GM10248 (cell line): ENCODE measurements at regions not wholly inside any gene's neighbourhood (a gene's known extent, or its start where the extent isn't known, plus 50 kb on each side); places are given as distances from the start of the nearest gene placed in this dataset.

Experiments
- CTCF ChIA-PET: fragments of 300-600 bp; sonication (Branson Sonifier 250); formaldehyde crosslinking; extraction: SDS; loops from one replicate; lab custom pipeline; 2021; ENCODE audit warnings: antibody characterized with exemption; lab: Yijun Ruan, JAX
- POLR2A ChIA-PET: fragments of 350-650 bp; sonication (Branson Sonifier 250); formaldehyde crosslinking; extraction: SDS; loops from one replicate; lab custom pipeline; 2020; ENCODE audit warnings: antibody characterized with exemption; lab: Yijun Ruan, JAX
- DNase-seq: peaks from one replicate; pipeline ENCODE4 v3.0.0; 2012; ENCODE audit errors: extremely low spot score
- TF ChIP-seq, protein P1 (sequence below): IDR thresholded peaks from 2 replicates; pipeline ENCODE4 v1.5.1; 2012; ENCODE audit warnings: mild to moderate bottlenecking, low read depth; ENCODE audit errors: extremely low read depth, missing control alignments, control extremely low read depth

DNA sequence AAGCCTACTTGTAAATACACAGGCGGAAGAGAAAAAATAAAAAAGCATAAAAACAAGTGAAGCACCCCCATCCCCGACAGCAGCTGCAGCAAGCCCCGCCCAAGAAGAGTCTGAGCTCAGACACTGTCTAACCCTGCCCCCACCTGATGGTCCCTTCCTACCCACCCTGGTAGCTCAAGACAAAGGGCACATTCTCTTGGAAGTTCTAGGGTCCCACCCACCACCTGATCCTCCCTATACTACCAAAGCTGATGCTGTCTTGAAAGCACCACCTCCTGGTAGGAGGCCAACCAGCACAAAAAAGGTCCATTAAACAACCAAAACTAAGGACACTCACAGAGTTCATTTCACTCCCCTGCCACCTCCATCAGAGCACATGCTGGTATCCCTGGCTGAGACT lies 308.2 kb downstream of the KLHL13 start:
- CTCF ChIA-PET, result no interaction called here
- no peak for DNase-seq
- TF ChIP-seq, protein P1, sequence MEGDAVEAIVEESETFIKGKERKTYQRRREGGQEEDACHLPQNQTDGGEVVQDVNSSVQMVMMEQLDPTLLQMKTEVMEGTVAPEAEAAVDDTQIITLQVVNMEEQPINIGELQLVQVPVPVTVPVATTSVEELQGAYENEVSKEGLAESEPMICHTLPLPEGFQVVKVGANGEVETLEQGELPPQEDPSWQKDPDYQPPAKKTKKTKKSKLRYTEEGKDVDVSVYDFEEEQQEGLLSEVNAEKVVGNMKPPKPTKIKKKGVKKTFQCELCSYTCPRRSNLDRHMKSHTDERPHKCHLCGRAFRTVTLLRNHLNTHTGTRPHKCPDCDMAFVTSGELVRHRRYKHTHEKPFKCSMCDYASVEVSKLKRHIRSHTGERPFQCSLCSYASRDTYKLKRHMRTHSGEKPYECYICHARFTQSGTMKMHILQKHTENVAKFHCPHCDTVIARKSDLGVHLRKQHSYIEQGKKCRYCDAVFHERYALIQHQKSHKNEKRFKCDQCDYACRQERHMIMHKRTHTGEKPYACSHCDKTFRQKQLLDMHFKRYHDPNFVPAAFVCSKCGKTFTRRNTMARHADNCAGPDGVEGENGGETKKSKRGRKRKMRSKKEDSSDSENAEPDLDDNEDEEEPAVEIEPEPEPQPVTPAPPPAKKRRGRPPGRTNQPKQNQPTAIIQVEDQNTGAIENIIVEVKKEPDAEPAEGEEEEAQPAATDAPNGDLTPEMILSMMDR, result no peak
- POLR2A ChIA-PET, result no interaction called here

DNA sequence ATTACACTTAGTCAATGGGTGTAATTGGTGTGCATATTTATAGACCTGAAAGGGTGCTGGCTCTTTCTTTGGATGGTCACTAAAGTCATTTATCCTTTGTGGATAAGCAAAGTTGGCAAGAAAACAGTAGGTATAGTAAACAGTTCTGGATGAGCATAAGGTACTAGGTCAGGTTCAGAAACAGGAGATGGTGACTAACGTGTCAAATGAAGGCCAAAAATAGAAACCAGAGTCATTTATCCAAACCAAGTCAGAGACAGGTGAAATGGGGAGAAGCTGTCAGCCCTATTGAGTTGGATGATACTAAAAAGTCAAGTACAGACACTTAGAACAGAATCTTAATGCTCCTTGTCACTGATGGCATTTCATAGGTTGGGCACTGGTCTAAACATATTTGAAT lies 313.1 kb downstream of the KLHL13 start:
- TF ChIP-seq, protein P1, result no peak
- ChIA-PET POLR2A (no interaction called here), CTCF (interaction anchor here (1.2 kb wide), 1 partner anchor 14 kb away, joined by 3 read pairs; no protein-coding TSS in a partner anchor)
- DNase-seq, result no peak

- TF ChIP-seq, protein P1, result no peak
- ChIA-PET POLR2A (no interaction called here), CTCF (interaction anchor here (1.0 kb wide), 1 partner anchor 12 kb away, joined by 3 read pairs; no protein-coding TSS in a partner anchor)
- DNase-seq, result no peak
These were observed 328.3 kb downstream of the KLHL13 start for GRCh38 chrX:117788339-117788738.

DNA sequence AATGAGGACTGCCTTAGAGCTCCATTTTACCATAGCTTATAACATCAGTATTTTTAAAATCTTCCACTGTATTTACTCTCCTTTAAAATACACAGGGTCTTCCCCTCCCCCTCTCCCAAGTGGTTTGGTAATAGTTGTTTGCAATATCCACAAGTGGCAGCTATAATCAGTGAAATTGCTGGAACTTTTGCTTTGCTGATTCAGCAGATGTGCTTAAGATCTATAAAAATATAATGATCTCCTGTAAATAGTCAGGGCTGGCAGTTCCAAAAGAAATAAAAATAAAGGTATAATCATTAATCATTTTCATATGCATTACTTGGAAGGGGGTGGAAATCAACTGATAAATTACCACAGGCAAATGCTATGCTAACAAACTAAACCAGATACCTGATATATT lies 345.2 kb downstream of the KLHL13 start:
- POLR2A ChIA-PET, result no interaction called here
- TF ChIP-seq, protein P1, result no peak
- DNase-seq, result no peak
- CTCF ChIA-PET, result no interaction called here

GRCh38 chrX:117768861-117769604 lies 347.6 kb downstream of the KLHL13 start:
- POLR2A ChIA-PET, result no interaction called here
- CTCF ChIA-PET, result no interaction called here
- DNase-seq, result no peak
- TF ChIP-seq, protein P1, result no peak

DNA sequence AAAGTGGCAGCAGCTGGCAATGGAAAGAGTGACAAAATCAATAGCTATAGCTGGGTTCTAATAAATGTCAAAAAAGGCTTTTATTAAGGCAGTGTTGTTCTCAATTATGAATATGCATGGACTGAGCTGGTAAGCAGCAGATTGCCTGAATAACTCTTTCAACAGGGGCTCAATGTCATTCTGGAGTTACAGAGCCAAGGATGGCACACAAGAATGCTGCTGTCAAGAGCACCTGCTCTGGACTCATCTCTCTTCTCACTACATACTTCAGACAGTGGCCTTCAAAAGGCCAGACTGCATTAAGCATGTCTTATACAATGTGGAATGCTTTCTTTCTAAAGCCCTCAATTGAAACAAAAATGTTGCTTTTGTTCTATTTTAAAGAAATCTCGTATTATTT lies 351.4 kb downstream of the KLHL13 start:
- ChIA-PET POLR2A (no interaction called here), CTCF (interaction anchor here (1.4 kb wide), 1 partner anchor 9 kb away, joined by 3 read pairs; no protein-coding TSS in a partner anchor)
- DNase-seq, result no peak
- TF ChIP-seq, protein P1, result no peak

DNA sequence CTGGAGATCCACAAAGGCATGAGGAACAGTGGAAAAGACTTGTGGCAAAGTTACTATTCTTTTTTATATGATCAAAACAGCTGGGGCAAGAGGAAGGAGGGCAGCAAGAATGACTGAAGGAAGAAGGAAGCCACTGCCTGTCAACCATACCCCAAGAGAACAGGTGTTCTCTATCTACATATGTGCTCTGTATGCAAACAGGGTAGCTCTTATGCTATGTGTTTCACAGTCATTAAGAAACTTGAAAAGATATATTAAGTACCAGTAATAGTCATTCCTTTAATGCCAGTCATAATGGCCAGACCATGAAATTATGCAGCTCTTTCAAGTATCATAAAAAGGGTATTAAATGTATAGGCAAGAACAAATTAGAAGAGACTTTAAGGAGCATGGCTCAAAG lies 363.9 kb downstream of the KLHL13 start:
- POLR2A ChIA-PET, result no interaction called here
- CTCF ChIA-PET, result interaction anchor here (1.2 kb wide), 1 partner anchor 9 kb away, joined by 3 read pairs; no protein-coding TSS in a partner anchor
- TF ChIP-seq, protein P1, result no peak
- DNase-seq, result no peak
